Effector memory CD4-positive, alpha-beta T cell (primary cell): ENCODE measurements at regions not wholly inside any gene's neighbourhood (a gene's known extent, or its start where the extent isn't known, plus 50 kb on each side); places are given as distances from the start of the nearest gene placed in this dataset.
"Not testable (repeated sequence)": the region's sequence is repeated elsewhere in the genome, so short reads cannot be mapped to it uniquely, and the experiment has no call there.

ENCODE experiments used
- DNase-seq, 3 donors: peaks; one replicate each; pipeline ENCODE4 v3.0.0-alpha.2; 2020
- H3K27ac ChIP-seq: 2 replicates; pipeline ENCODE4 v1.7.0; 2013; ENCODE audit warnings: mild to moderate bottlenecking, low read length, moderate library complexity; ENCODE audit not compliant: insufficient read depth, poor library complexity, severe bottlenecking
- H3K27me3 ChIP-seq: replicated peaks from 2 replicates; pipeline ENCODE4 v1.7.0; 2013; ENCODE audit warnings: mild to moderate bottlenecking, low read length; ENCODE audit not compliant: insufficient read depth, control insufficient read depth, poor library complexity, severe bottlenecking
- H3K36me3 ChIP-seq: 2 replicates; pipeline ENCODE4 v1.7.0; 2013; ENCODE audit warnings: mild to moderate bottlenecking, low read length, moderate library complexity; ENCODE audit not compliant: control insufficient read depth, insufficient read depth
- H3K4me1 ChIP-seq: 2 replicates; pipeline ENCODE4 v1.7.0; 2013; ENCODE audit warnings: low read length, mild to moderate bottlenecking; ENCODE audit not compliant: control insufficient read depth, insufficient read depth, poor library complexity, severe bottlenecking
- H3K4me3 ChIP-seq: 2 replicates; pipeline ENCODE4 v1.7.0; 2013; ENCODE audit warnings: low read length, low read depth, mild to moderate bottlenecking; ENCODE audit not compliant: insufficient read depth, poor library complexity, severe bottlenecking
- H3K9me3 ChIP-seq: 2 replicates; pipeline ENCODE4 v1.7.0; 2013; ENCODE audit warnings: mild to moderate bottlenecking, low read length, moderate library complexity; ENCODE audit not compliant: control insufficient read depth

- Histone ChIP-seq H3K4me3 (no peak overlapping the region), H3K4me1 (no peaks in the 10 kb centered on the region), H3K9me3 (no peaks in the 10 kb centered on the region), H3K27ac (no peak overlapping the region), H3K36me3 (no peaks in the 10 kb centered on the region), H3K27me3 (no peaks in the 10 kb centered on the region)
- no peak for DNase-seq
These were observed 135.7 kb downstream of the TLR4 start for GRCh38 chr9:117839862-117840261.

- not testable (repeated sequence) for H3K36me3 ChIP-seq, H3K27me3 ChIP-seq, H3K9me3 ChIP-seq, H3K4me1 ChIP-seq, DNase-seq, H3K4me3 ChIP-seq, H3K27ac ChIP-seq
These were observed 147.7 kb downstream of the TLR4 start for GRCh38 chr9:117851836-117852461.

- no peak overlapping the region for H3K27ac ChIP-seq
- no peak for DNase-seq
- no peaks in the 10 kb centered on the region for H3K4me1 ChIP-seq
- H3K27me3 ChIP-seq: no peaks in the 10 kb centered on the region
- H3K9me3 ChIP-seq: no peaks in the 10 kb centered on the region
- no peak overlapping the region for H3K4me3 ChIP-seq
- H3K36me3 ChIP-seq: no peaks in the 10 kb centered on the region
These were observed 154.4 kb downstream of the TLR4 start for GRCh38 chr9:117858561-117858960.

- no peak for DNase-seq
- H3K27ac ChIP-seq: no peak overlapping the region
- H3K9me3 ChIP-seq: no peaks in the 10 kb centered on the region
- no peaks in the 10 kb centered on the region for H3K27me3 ChIP-seq
- H3K36me3 ChIP-seq: no peaks in the 10 kb centered on the region
- H3K4me1 ChIP-seq: no peaks in the 10 kb centered on the region
- H3K4me3 ChIP-seq: no peak overlapping the region
These were observed 156.6 kb downstream of the TLR4 start for GRCh38 chr9:117860849-117861248.

GRCh38 chr9:117864385-117865057 lies 160.3 kb downstream of the TLR4 start:
- no peaks in the 10 kb centered on the region for H3K36me3 ChIP-seq
- no peak overlapping the region for H3K4me3 ChIP-seq
- no peak overlapping the region for H3K27ac ChIP-seq
- DNase-seq: no peak
- no peaks in the 10 kb centered on the region for H3K9me3 ChIP-seq
- H3K4me1 ChIP-seq: no peaks in the 10 kb centered on the region
- H3K27me3 ChIP-seq: no peaks in the 10 kb centered on the region

- Histone ChIP-seq H3K27me3 (no peaks in the 10 kb centered on the region), H3K4me3 (no peak overlapping the region), H3K36me3 (no peaks in the 10 kb centered on the region), H3K9me3 (no peaks in the 10 kb centered on the region), H3K27ac (no peak overlapping the region), H3K4me1 (no peaks in the 10 kb centered on the region)
- no peak for DNase-seq
These were observed 164.4 kb downstream of the TLR4 start for GRCh38 chr9:117868594-117868993.

- Histone ChIP-seq H3K9me3 (no peaks in the 10 kb centered on the region), H3K4me3 (no peak overlapping the region), H3K4me1 (no peaks in the 10 kb centered on the region), H3K27ac (no peak overlapping the region), H3K36me3 (no peaks in the 10 kb centered on the region), H3K27me3 (no peaks in the 10 kb centered on the region)
- no peak for DNase-seq
These were observed 165.1 kb downstream of the TLR4 start for GRCh38 chr9:117869287-117869686.

GRCh38 chr9:117869712-117870111 lies 165.5 kb downstream of the TLR4 start:
- Histone ChIP-seq H3K4me1 (no peaks in the 10 kb centered on the region), H3K27ac (no peak overlapping the region), H3K36me3 (no peaks in the 10 kb centered on the region), H3K27me3 (no peaks in the 10 kb centered on the region), H3K9me3 (no peaks in the 10 kb centered on the region), H3K4me3 (no peak overlapping the region)
- DNase-seq: no peak

GRCh38 chr9:117873664-117874063 lies 169.5 kb downstream of the TLR4 start:
- Histone ChIP-seq H3K4me1 (no peaks in the 10 kb centered on the region), H3K9me3 (no peaks in the 10 kb centered on the region)

GRCh38 chr9:117875886-117876285 lies 171.7 kb downstream of the TLR4 start:
- H3K9me3 ChIP-seq: no peaks in the 10 kb centered on the region
- no peaks in the 10 kb centered on the region for H3K27me3 ChIP-seq
- H3K36me3 ChIP-seq: no peaks in the 10 kb centered on the region
- H3K4me3 ChIP-seq: no peak overlapping the region
- H3K4me1 ChIP-seq: no peaks in the 10 kb centered on the region
- no peak for DNase-seq
- H3K27ac ChIP-seq: no peak overlapping the region

More at GRCh38 chr9:117873664-117874063, 169.5 kb downstream of the TLR4 start:
- no peak overlapping the region for H3K27ac ChIP-seq
- no peaks in the 10 kb centered on the region for H3K36me3 ChIP-seq
- no peak for DNase-seq
- no peaks in the 10 kb centered on the region for H3K27me3 ChIP-seq
- no peak overlapping the region for H3K4me3 ChIP-seq
